Cardiac fibroblast (primary cell): ENCODE measurements at regions not wholly inside any gene's neighbourhood (a gene's known extent, or its start where the extent isn't known, plus 50 kb on each side); places are given as distances from the start of the nearest gene placed in this dataset.

Experiments
- DNase-seq, 2 donors: peaks; one replicate each; pipeline versions ENCODE4 v3.0.0 to v3.0.0-alpha.2; 2010; ENCODE audit warnings: low read depth in 2 of 2
- H3K4me3 ChIP-seq, 2 donors: replicated peaks in 1 of 2; 1 replicate in 1 of 2; 2 replicates in 1 of 2; pipeline ENCODE4 v1.5.1; 2011; ENCODE audit warnings: low read depth in 2 of 2, low read length in 2 of 2, mild to moderate bottlenecking in 2 of 2, moderate library complexity in 1 of 2
- TF ChIP-seq, protein P1 (sequence below): IDR thresholded peaks from one replicate; pipeline ENCODE4 v1.5.1; 2011; ENCODE audit warnings: low read depth, mild to moderate bottlenecking, low read length, inconsistent platforms

DNA sequence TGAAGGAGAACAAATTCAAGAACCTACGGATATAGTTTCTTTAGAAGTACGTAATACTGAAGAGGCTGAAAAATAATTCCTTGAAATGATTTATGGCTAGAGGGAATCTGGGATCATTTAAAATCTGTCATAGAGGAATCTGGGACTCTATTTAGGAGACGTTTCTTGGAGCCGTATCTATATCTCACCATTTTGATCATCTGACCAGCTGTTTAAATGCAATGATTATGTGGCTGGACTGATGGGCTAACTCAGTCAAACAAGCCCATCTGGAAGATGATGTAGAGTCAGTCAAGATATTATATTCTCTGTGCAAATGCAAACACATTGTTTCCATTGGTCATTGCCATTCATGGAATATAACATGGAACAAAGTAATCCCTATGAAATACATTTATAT is 467.7 kb upstream of the ZFHX3 start:
- no peak for DNase-seq
- no peak overlapping the region for H3K4me3 ChIP-seq
- TF ChIP-seq, protein P1, sequence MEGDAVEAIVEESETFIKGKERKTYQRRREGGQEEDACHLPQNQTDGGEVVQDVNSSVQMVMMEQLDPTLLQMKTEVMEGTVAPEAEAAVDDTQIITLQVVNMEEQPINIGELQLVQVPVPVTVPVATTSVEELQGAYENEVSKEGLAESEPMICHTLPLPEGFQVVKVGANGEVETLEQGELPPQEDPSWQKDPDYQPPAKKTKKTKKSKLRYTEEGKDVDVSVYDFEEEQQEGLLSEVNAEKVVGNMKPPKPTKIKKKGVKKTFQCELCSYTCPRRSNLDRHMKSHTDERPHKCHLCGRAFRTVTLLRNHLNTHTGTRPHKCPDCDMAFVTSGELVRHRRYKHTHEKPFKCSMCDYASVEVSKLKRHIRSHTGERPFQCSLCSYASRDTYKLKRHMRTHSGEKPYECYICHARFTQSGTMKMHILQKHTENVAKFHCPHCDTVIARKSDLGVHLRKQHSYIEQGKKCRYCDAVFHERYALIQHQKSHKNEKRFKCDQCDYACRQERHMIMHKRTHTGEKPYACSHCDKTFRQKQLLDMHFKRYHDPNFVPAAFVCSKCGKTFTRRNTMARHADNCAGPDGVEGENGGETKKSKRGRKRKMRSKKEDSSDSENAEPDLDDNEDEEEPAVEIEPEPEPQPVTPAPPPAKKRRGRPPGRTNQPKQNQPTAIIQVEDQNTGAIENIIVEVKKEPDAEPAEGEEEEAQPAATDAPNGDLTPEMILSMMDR = no peak

DNA sequence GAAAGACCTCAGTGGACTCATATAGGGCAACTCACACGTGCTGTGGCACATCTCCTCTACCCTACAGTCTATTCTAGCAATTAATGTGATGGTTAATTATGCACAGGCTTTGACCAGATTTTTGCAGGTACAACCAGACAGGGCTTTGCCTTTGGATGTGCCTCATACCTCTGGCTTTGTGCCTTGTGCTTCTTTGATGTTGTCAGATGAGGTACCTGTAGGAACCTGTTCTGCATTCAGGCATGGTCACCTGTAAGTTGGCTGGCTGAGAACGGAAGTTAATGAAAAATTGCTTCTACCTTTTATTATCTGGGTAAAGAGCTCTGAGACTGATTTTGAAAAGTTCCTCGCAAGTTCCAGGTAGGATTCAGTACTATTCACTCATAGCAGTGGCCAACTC is 462.9 kb upstream of the ZFHX3 start:
- H3K4me3 ChIP-seq = no peak overlapping the region
- no peak for DNase-seq
- TF ChIP-seq, protein P1 = no peak

DNA sequence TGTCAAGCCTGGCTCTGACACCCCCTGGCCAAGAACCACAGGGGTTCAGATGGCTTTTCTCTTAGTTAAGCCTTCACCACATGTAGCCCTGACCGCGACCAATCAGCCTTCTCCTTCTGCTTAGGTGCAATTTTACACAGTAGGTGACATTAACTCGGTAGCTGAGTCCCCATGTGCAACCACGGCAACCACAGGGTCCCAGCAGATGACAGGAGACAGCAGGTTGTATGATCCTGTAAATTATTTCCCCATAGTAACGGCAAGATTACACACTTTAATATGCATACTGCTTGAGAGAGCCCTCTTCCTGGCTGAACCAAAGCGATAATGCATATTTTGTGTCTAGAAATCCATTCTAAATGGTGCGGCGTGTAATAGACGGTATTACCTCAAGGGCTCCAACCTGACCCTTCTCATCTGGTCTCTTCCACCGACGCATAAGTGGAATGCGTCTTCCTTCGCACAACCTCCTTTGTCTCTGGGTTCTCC is 458.7 kb upstream of the ZFHX3 start:
- DNase-seq = no peak
- H3K4me3 ChIP-seq = no peak overlapping the region
- TF ChIP-seq, protein P1 = no peak

DNA sequence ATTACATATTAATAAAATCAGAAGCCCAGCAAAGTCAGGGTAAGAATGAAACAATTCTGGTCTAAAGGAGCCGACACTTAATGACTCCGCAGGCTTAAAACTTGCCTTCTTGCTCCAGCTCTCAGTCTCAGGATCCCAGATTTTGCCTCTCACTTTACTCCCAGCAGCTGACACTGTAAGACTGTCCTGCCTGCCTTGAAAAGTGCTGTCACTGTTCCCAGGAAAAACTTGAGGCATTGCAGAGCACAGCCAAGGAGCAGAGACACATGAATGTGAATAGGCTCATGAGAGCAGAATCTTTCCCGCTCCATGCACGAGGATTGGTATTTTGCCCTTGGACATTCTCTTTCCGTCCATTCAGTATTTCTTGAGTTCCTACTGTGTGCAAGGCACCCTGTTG is 457.6 kb upstream of the ZFHX3 start:
- no peak for DNase-seq
- TF ChIP-seq, protein P1 = no peak
- no peak overlapping the region for H3K4me3 ChIP-seq

DNA sequence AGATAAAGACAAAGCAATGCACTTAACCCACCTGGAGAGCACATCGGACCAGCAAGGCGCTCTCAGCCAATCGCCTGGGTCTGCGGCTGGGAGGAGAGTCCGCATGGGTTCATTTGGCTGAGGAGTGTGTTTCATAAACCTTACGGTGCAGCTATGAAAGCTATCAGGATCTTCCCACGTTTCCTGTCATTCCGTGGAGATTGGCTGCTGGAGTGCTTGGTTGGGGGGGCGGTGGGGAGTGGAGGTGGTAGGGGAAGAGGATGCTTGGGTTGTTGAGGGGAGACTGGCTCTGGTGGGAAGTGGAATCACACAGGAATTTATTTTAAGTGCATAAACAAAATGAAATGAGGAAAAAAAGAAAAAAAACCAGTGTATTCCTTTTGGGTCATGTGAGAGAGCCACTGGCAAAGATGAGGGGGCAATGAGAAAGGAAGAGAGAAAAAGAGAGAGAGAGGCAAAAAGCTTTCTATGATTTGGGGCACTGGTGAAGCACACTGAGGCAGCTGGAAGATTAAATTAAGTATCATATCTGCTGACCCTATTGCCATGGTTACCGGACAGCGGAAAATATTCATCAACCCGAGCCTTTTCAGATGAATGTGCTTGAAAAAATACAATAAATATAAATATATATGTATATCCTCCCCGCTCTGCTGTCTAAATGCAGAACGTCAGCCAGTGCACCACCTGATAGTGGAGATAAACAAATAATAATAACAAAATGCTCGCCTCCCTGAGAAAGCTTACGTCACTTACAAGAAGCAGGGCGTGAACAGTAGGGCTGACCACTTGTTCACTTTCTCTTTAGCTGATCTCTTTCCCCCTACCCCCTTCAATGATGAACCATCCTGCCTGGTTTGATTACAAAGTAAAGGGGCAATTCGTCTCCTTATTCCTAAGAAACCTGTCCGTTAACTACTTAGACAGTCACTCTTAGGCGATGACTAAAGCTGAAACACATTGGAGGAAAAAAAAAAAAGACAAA is 457.0 kb upstream of the ZFHX3 start:
- H3K4me3 ChIP-seq = no peak overlapping the region
- DNase-seq = no peak
- TF ChIP-seq, protein P1 = no peak

DNA sequence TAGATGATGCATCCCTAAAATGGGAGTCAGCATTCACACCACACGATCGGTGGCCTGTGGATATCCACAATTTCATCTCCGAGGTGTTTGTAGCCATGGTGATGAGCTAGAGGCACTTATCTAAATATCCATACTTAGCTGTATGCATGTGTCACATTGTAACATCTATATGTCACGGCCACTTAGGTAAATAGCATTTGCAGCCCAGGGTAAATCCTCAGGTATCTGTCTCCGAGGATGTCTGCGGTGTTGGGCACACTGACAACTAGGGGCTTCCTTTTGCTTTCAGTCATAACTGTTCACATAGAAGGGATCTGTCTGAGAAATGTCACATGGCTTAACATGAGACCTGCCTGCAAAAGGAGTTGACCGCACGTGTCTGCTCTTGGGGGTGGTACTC is 455.2 kb upstream of the ZFHX3 start:
- TF ChIP-seq, protein P1 = no peak
- no peak overlapping the region for H3K4me3 ChIP-seq
- DNase-seq = no peak
